ENCODE measurements at regions not wholly inside any gene's neighbourhood (a gene's known extent, or its start where the extent isn't known, plus 50 kb on each side); places are given as distances from the start of the nearest gene placed in this dataset.

DNA sequence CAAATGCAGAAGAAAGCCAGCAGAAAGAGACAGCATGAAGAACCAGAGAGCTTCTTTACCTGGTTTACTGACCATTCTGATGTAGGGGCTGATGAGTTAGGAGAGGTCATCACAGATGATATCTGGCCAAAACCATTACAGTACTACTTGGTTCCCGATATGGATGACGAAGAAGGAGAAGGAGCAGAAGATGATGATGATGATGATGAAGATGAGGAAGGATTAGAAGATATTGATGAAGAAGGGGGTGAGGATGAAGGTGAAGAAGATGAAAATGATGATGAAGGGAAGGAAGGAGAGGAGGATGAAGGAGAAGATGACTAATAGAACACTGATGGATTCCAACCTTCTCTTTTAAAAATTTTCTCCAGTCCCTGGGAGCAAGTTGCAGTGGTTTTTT, 178.2 kb upstream of the CRY1 start:
- Histone ChIP-seq H3K4me3 (ENCODE audit: low read depth, low read length) (no peak overlapping the region), H3K9ac (no peak overlapping the region), H3K27ac (no peak overlapping the region), H3K27me3 (ENCODE audit: control insufficient read depth, insufficient read depth, low read length) (no peaks in the 10 kb centered on the region), H3K36me3 (ENCODE audit: control insufficient read depth, insufficient read depth, low read length) (no peaks in the 10 kb centered on the region), H3K4me2 (ENCODE audit: low read length) (no peak overlapping the region), H3K79me2 (no peaks in the 10 kb centered on the region), H3K4me1 (no peaks in the 10 kb centered on the region), H2AFZ (no peak overlapping the region), H3K9me3 (ENCODE audit: control insufficient read depth, low read length) (no peaks in the 10 kb centered on the region)
- no peak for TF ChIP-seq CTCF (IDR thresholded peaks at IDR 0.05)

DNA sequence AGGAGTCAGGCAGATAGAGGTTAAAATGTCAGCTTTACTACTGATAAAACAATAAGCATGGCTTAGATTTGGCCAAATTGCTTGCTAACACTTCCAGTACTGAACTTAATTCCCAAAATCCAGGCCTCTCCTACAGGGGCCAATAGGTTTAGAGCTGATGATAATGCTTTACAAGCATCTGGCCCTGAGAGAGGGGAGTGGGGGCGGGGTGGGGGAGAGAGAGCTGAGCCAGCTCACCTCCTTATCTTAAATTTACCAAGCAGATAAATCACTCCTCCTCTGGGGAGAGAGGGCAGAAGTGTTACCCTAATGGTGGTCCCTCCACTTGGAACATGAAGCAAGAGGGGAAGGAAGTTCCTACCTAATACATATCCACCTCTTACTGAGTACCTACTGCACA, 182.2 kb upstream of the CRY1 start:
- Histone ChIP-seq H3K36me3 (ENCODE audit: control insufficient read depth, insufficient read depth, low read length) (no peaks in the 10 kb centered on the region), H3K4me1 (no peaks in the 10 kb centered on the region), H3K9me3 (ENCODE audit: control insufficient read depth, low read length) (no peaks in the 10 kb centered on the region), H3K4me3 (ENCODE audit: low read depth, low read length) (no peak overlapping the region), H3K79me2 (no peaks in the 10 kb centered on the region), H3K27me3 (ENCODE audit: control insufficient read depth, insufficient read depth, low read length) (no peaks in the 10 kb centered on the region), H3K9ac (no peak overlapping the region), H2AFZ (peak overlapping the region; percentile 11), H3K27ac (no peak overlapping the region), H3K4me2 (ENCODE audit: low read length) (no peak overlapping the region)
- no peak for TF ChIP-seq CTCF (IDR thresholded peaks at IDR 0.05)

DNA sequence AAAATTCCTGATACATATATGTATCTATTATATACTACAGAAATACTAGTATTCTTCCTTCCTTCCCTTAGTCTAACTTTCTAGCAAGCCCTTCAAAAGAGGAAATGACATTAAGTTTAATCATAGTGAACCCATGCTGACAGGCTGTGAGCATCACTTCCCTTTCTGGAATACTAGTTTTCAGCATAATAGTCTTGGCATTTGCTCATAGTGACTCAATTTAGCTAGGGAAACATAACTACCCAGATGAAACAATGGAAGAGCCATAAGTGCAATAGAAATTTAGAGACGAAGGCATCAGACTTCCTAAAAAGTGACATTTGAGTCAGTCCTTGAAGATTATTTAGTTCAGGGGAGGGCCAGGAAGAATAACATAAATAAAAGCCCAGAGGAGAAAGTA, 184.5 kb upstream of the CRY1 start:
- H3K9me3 ChIP-seq (ENCODE audit: control insufficient read depth, low read length): no peaks in the 10 kb centered on the region
- H3K27ac ChIP-seq: no peak overlapping the region
- H3K79me2 ChIP-seq: no peaks in the 10 kb centered on the region
- no peak overlapping the region for H2AFZ ChIP-seq
- H3K4me2 ChIP-seq (ENCODE audit: low read length): no peak overlapping the region
- H3K9ac ChIP-seq: no peak overlapping the region
- H3K4me3 ChIP-seq (ENCODE audit: low read depth, low read length): no peak overlapping the region
- no peaks in the 10 kb centered on the region for H3K36me3 ChIP-seq (ENCODE audit: control insufficient read depth, insufficient read depth, low read length)
- no peak for TF ChIP-seq CTCF (IDR thresholded peaks at IDR 0.05)
- H3K27me3 ChIP-seq (ENCODE audit: control insufficient read depth, insufficient read depth, low read length): no peaks in the 10 kb centered on the region
- H3K4me1 ChIP-seq: no peaks in the 10 kb centered on the region

- no peaks in the 10 kb centered on the region for H3K27me3 ChIP-seq (ENCODE audit: control insufficient read depth, insufficient read depth, low read length)
- H3K27ac ChIP-seq: no peak overlapping the region
- no peak for TF ChIP-seq CTCF (IDR thresholded peaks at IDR 0.05)
Observed at GRCh38 chr12:107282628-107283027, 189.3 kb upstream of the CRY1 start.

GRCh38 chr12:107283652-107284051, 190.3 kb upstream of the CRY1 start:
- H3K9me3 ChIP-seq (ENCODE audit: control insufficient read depth, low read length): no peaks in the 10 kb centered on the region
- no peak overlapping the region for H3K4me3 ChIP-seq (ENCODE audit: low read depth, low read length)
- H3K27ac ChIP-seq: no peak overlapping the region
- no peak overlapping the region for H2AFZ ChIP-seq
- H3K27me3 ChIP-seq (ENCODE audit: control insufficient read depth, insufficient read depth, low read length): no peaks in the 10 kb centered on the region
- H3K36me3 ChIP-seq (ENCODE audit: control insufficient read depth, insufficient read depth, low read length): no peaks in the 10 kb centered on the region
- no peak overlapping the region for H3K9ac ChIP-seq
- no peak overlapping the region for H3K4me2 ChIP-seq (ENCODE audit: low read length)
- no peaks in the 10 kb centered on the region for H3K4me1 ChIP-seq
- TF ChIP-seq CTCF (IDR thresholded peaks at IDR 0.05): no peak
- H3K79me2 ChIP-seq: no peaks in the 10 kb centered on the region

More at GRCh38 chr12:107282628-107283027, 189.3 kb upstream of the CRY1 start:
- H3K9me3 ChIP-seq (ENCODE audit: control insufficient read depth, low read length): no peaks in the 10 kb centered on the region
- no peak overlapping the region for H3K4me2 ChIP-seq (ENCODE audit: low read length)
- no peaks in the 10 kb centered on the region for H3K36me3 ChIP-seq (ENCODE audit: control insufficient read depth, insufficient read depth, low read length)
- H2AFZ ChIP-seq: no peak overlapping the region
- no peak overlapping the region for H3K4me3 ChIP-seq (ENCODE audit: low read depth, low read length)
- H3K9ac ChIP-seq: no peak overlapping the region
- no peaks in the 10 kb centered on the region for H3K4me1 ChIP-seq
- H3K79me2 ChIP-seq: no peaks in the 10 kb centered on the region
